ENCODE measurements at regions not wholly inside any gene's neighbourhood (a gene's known extent, or its start where the extent isn't known, plus 50 kb on each side); places are given as distances from the start of the nearest gene placed in this dataset.
"Not testable (repeated sequence)": the region's sequence is repeated elsewhere in the genome, so short reads cannot be mapped to it uniquely, and the experiment has no call there.

- peak in 1 of 2 donors; percentile 12 for TF ChIP-seq CTCF (conservative IDR thresholded peaks at IDR 0.05 in 1 of 2, IDR thresholded peaks at IDR 0.05 in 1 of 2; ENCODE audit: extremely low read depth in 1 of 2, insufficient read depth in 1 of 2, low read depth in 1 of 2, low read length in 2 of 2)
- not testable (repeated sequence) for TF ChIP-seq EZH2 (IDR thresholded peaks at IDR 0.05; ENCODE audit: borderline replicate concordance, low read length)
Measured at GRCh38 chr4:116231999-116232398, 853.4 kb downstream of the TRAM1L1 start.

All from mammary epithelial cell (primary cell).